Smooth muscle cell (in vitro differentiated cells): ENCODE measurements at regions not wholly inside any gene's neighbourhood (a gene's known extent, or its start where the extent isn't known, plus 50 kb on each side); places are given as distances from the start of the nearest gene placed in this dataset.

Source experiments
- DNase-seq: peaks from one replicate; lab custom pipeline; 2025; ENCODE audit not compliant: unreplicated experiment; lab: John Stamatoyannopoulos, UW
- H2AFZ ChIP-seq: fragments of 200-600 bp; sonication (generic); 2 replicates; pipeline ENCODE4 v1.6.0; 2016; ENCODE audit warnings: antibody characterized with exemption, low read depth, mild to moderate bottlenecking
- H3F3A ChIP-seq: fragments of 200-600 bp; sonication (generic); 2 replicates; pipeline ENCODE4 v1.6.0; 2017; ENCODE audit warnings: antibody characterized with exemption, low read depth
- H3K27ac ChIP-seq: fragments of 200-600 bp; sonication (generic); 2 replicates; pipeline ENCODE4 v1.5.1; 2016; ENCODE audit warnings: low read depth, mild to moderate bottlenecking
- H3K27me3 ChIP-seq: fragments of 200-600 bp; sonication (generic); 2 replicates; pipeline ENCODE4 v1.6.1; 2016; ENCODE audit warnings: low read depth, mild to moderate bottlenecking
- H3K36me3 ChIP-seq: fragments of 200-600 bp; sonication (generic); 2 replicates; pipeline ENCODE4 v1.5.1; 2016; ENCODE audit warnings: low read depth
- H3K4me1 ChIP-seq: fragments of 200-600 bp; sonication (generic); 2 replicates; pipeline ENCODE4 v1.5.1; 2016; ENCODE audit warnings: low read depth
- H3K4me2 ChIP-seq: fragments of 200-600 bp; sonication (generic); 2 replicates; pipeline ENCODE4 v1.6.0; 2016; ENCODE audit warnings: mild to moderate bottlenecking
- H3K4me3 ChIP-seq: fragments of 200-600 bp; sonication (generic); 2 replicates; pipeline ENCODE4 v1.5.1; 2016; ENCODE audit warnings: mild to moderate bottlenecking
- H3K79me2 ChIP-seq: fragments of 200-600 bp; sonication (generic); 2 replicates; pipeline ENCODE4 v1.6.0; 2016; ENCODE audit warnings: low read depth, mild to moderate bottlenecking
- H3K9ac ChIP-seq: fragments of 200-600 bp; sonication (generic); 2 replicates; pipeline ENCODE4 v1.6.0; 2016; ENCODE audit warnings: low read depth
- H3K9me3 ChIP-seq: fragments of 200-600 bp; sonication (generic); replicated peaks from 2 replicates; pipeline ENCODE4 v1.5.1; 2016; ENCODE audit warnings: low read depth
- H4K20me1 ChIP-seq: fragments of 200-600 bp; sonication (generic); 2 replicates; pipeline ENCODE4 v1.6.0; 2016; ENCODE audit warnings: low read depth
- WGBS: methylation state at CpG from one replicate; pipeline ENCODE4 v1.1.7; 2016; ENCODE audit warnings: low lambda C conversion rate; 5-methylcytosine and 5-hydroxymethylcytosine counted together
- TF ChIP-seq, protein P1 (sequence below): fragments of 200-600 bp; sonication (generic); IDR thresholded peaks from 2 replicates; pipeline ENCODE4 v1.5.1; 2017; ENCODE audit warnings: borderline replicate concordance, mild to moderate bottlenecking, antibody characterized with exemption; ENCODE audit not compliant: insufficient read depth, poor library complexity, severe bottlenecking

- no peaks in the 10 kb centered on the region for H3K9me3 ChIP-seq
- H3K27me3 ChIP-seq, result no peaks in the 10 kb centered on the region
- no peak overlapping the region for H3K4me2 ChIP-seq
- no peaks in the 10 kb centered on the region for H3F3A ChIP-seq
- peaks cover 13% of the 10 kb centered on the region for H3K4me1 ChIP-seq
- TF ChIP-seq, protein P1, sequence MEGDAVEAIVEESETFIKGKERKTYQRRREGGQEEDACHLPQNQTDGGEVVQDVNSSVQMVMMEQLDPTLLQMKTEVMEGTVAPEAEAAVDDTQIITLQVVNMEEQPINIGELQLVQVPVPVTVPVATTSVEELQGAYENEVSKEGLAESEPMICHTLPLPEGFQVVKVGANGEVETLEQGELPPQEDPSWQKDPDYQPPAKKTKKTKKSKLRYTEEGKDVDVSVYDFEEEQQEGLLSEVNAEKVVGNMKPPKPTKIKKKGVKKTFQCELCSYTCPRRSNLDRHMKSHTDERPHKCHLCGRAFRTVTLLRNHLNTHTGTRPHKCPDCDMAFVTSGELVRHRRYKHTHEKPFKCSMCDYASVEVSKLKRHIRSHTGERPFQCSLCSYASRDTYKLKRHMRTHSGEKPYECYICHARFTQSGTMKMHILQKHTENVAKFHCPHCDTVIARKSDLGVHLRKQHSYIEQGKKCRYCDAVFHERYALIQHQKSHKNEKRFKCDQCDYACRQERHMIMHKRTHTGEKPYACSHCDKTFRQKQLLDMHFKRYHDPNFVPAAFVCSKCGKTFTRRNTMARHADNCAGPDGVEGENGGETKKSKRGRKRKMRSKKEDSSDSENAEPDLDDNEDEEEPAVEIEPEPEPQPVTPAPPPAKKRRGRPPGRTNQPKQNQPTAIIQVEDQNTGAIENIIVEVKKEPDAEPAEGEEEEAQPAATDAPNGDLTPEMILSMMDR, result no peak
- no peak overlapping the region for H3K4me3 ChIP-seq
- DNase-seq, result no peak
- H3K27ac ChIP-seq, result no peak overlapping the region
- no peaks in the 10 kb centered on the region for H3K79me2 ChIP-seq
- no peak overlapping the region for H3K9ac ChIP-seq
- WGBS, result 97% methylated on average over 4 of the region's 4 CpGs
- no peaks in the 10 kb centered on the region for H3K36me3 ChIP-seq
- H4K20me1 ChIP-seq, result no peaks in the 10 kb centered on the region
- no peak overlapping the region for H2AFZ ChIP-seq
Observed at GRCh38 chr7:43018446-43018845, 86.3 kb downstream of the MRPL32 start.

GRCh38 chr7:43021431-43021830, 89.3 kb downstream of the MRPL32 start:
- DNase-seq, result no peak
- H3K79me2 ChIP-seq, result no peaks in the 10 kb centered on the region
- H3K4me1 ChIP-seq, result no peaks in the 10 kb centered on the region
- H3F3A ChIP-seq, result no peaks in the 10 kb centered on the region
- peak overlapping the region; percentile 42 for H3K4me2 ChIP-seq
- H3K27ac ChIP-seq, result peak overlapping the region; percentile 62
- WGBS, result 54% methylated on average over 3 of the region's 3 CpGs
- no peak overlapping the region for H3K9ac ChIP-seq
- H2AFZ ChIP-seq, result no peak overlapping the region
- TF ChIP-seq, protein P1, result no peak
- H4K20me1 ChIP-seq, result no peaks in the 10 kb centered on the region
- H3K27me3 ChIP-seq, result no peaks in the 10 kb centered on the region
- no peaks in the 10 kb centered on the region for H3K9me3 ChIP-seq
- no peak overlapping the region for H3K4me3 ChIP-seq
- H3K36me3 ChIP-seq, result no peaks in the 10 kb centered on the region

- WGBS, result 37% methylated on average over 7 of the region's 7 CpGs
- TF ChIP-seq, protein P1, result no peak
- H3K9ac ChIP-seq, result no peak overlapping the region
Observed at GRCh38 chr7:43022008-43022407, 89.8 kb downstream of the MRPL32 start.

DNA sequence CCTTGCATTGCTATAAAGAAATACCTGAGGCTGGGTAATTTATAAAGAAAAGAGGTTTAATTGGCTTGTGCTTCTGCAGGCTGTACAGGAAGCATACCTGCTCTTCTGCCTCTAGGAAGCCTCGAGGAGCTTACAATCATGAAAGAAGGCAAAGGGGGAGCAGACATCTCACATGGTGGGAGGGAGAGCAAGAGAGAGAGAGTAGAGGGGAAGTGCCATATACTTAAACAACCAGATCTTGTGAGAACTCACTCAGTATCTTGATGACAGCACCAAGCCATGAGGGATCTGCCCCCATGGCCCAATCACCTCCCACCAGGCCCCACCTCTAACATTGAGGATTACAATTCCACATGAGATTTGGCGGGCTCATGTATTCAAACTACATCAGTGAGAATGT, 79.1 kb upstream of the HECW1 start:
- no peak overlapping the region for H3K4me3 ChIP-seq
- 82% methylated on average over 2 of the region's 2 CpGs for WGBS
- DNase-seq, result no peak
- peaks cover 6% of the 10 kb centered on the region for H3K4me1 ChIP-seq
- no peaks in the 10 kb centered on the region for H3K27me3 ChIP-seq
- no peaks in the 10 kb centered on the region for H3K36me3 ChIP-seq
- TF ChIP-seq, protein P1, result no peak
- H3K4me2 ChIP-seq, result no peak overlapping the region
- no peaks in the 10 kb centered on the region for H3K79me2 ChIP-seq
- H3F3A ChIP-seq, result peaks cover 2% of the 10 kb centered on the region
- no peaks in the 10 kb centered on the region for H4K20me1 ChIP-seq
- H3K9me3 ChIP-seq, result no peaks in the 10 kb centered on the region
- no peak overlapping the region for H3K9ac ChIP-seq
- no peak overlapping the region for H3K27ac ChIP-seq
- H2AFZ ChIP-seq, result no peak overlapping the region

More at GRCh38 chr7:43022008-43022407, 89.8 kb downstream of the MRPL32 start:
- H3K36me3 ChIP-seq, result no peaks in the 10 kb centered on the region
- peaks cover under 1% of the 10 kb centered on the region for H3K4me1 ChIP-seq
- no peaks in the 10 kb centered on the region for H4K20me1 ChIP-seq
- peak overlapping the region; percentile 62 for H3K27ac ChIP-seq
- peak overlapping the region; percentile 42 for H3K4me2 ChIP-seq
- H2AFZ ChIP-seq, result no peak overlapping the region
- DNase-seq, result no peak
- H3K4me3 ChIP-seq, result no peak overlapping the region
- no peaks in the 10 kb centered on the region for H3K9me3 ChIP-seq
- H3K27me3 ChIP-seq, result no peaks in the 10 kb centered on the region
- no peaks in the 10 kb centered on the region for H3K79me2 ChIP-seq
- no peaks in the 10 kb centered on the region for H3F3A ChIP-seq
